HepG2 (cell line): ENCODE measurements at regions not wholly inside any gene's neighbourhood (a gene's known extent, or its start where the extent isn't known, plus 50 kb on each side); places are given as distances from the start of the nearest gene placed in this dataset.

ENCODE experiments used
- ATAC-seq: fragments of 200-7000 bp; cut with Tn5 transposase; 3 replicates; pipeline ENCODE4 v1.9.1; 2020; ENCODE audit warnings: mild to moderate bottlenecking, moderate library complexity
- BruUV-seq: library from RNA; stranded (reverse); fragments of 400-500 nt; replicated peaks from 2 replicates; lab custom pipeline; 2021; lab: Mats Ljungman, UMichigan
- CTCF ChIA-PET: fragments of 300-600 bp; formaldehyde crosslinking; extraction: SDS; loops from one replicate; lab custom pipeline; 2021; ENCODE audit warnings: low total read pairs, inconsistent platforms, low intra/inter-chr PET ratio; lab: Yijun Ruan, JAX
- POLR2A ChIA-PET: fragments of 350-600 bp; sonication (Branson Sonifier 250); formaldehyde crosslinking; loops from one replicate; lab custom pipeline; 2020; ENCODE audit warnings: antibody characterized with exemption, inconsistent platforms; lab: Yijun Ruan, JAX
- DNase-seq: peaks from one replicate; pipeline ENCODE4 v3.0.0-alpha.2; 2015; ENCODE audit warnings: low spot score
- FAIRE-seq: peaks from 3 replicates; lab custom pipeline; 2011; peaks lifted over from hg19 to GRCh38; lab: Jason Lieb, UNC
- H2AFZ ChIP-seq: one replicate; pipeline ENCODE4 v1.6.1; 2011; ENCODE audit warnings: low read length, inconsistent platforms
- H3K27ac ChIP-seq: fragments of 300-600 bp; 3 replicates; pipeline ENCODE4 v1.8.0; 2011; ENCODE audit warnings: mixed run types, mild to moderate bottlenecking, mixed read lengths, low read length, inconsistent platforms; ENCODE audit not compliant: insufficient read depth; ENCODE audit errors: extremely low read length
- H3K27me3 ChIP-seq, 2 experiments: fragments of 200-600 bp in 1 of 2; 2 replicates in 1 of 2; 3 replicates in 1 of 2; pipeline versions ENCODE4 v1.6.0 to v1.8.0; 2011; ENCODE audit warnings: low read length in 2 of 2, mild to moderate bottlenecking in 2 of 2, moderate library complexity in 2 of 2, inconsistent platforms in 1 of 2; ENCODE audit not compliant: insufficient read depth in 2 of 2, control insufficient read depth in 1 of 2
- H3K36me3 ChIP-seq, 2 experiments: fragments of 200-600 bp in 1 of 2; replicated peaks in 1 of 2; 2 replicates in 1 of 2; 3 replicates in 1 of 2; pipeline versions ENCODE4 v1.5.1 to v1.8.0; 2011; ENCODE audit warnings: low read length in 2 of 2, inconsistent platforms in 1 of 2; ENCODE audit not compliant: insufficient read depth in 2 of 2, control insufficient read depth in 1 of 2
- H3K4me1 ChIP-seq: 2 replicates; pipeline ENCODE4 v1.5.1; 2012; ENCODE audit warnings: low read length, inconsistent platforms; ENCODE audit not compliant: insufficient read depth
- H3K4me2 ChIP-seq: 2 replicates; pipeline ENCODE4 v1.6.0; 2011; ENCODE audit warnings: low read depth, low read length, inconsistent platforms
- H3K4me3 ChIP-seq, 3 experiments: fragments of 200-600 bp in 1 of 3; sonication (generic), shearing (Covaris generic) in 1 of 3; replicated peaks in 1 of 3; 2 replicates each; pipeline ENCODE4 v1.5.1; 2011 to 2016; ENCODE audit warnings: low read length in 3 of 3, inconsistent platforms in 2 of 3, low read depth in 2 of 3, mild to moderate bottlenecking in 2 of 3, control low read depth in 1 of 3, mixed read lengths in 1 of 3; ENCODE audit not compliant: insufficient read depth in 1 of 3
- H3K79me2 ChIP-seq: one replicate; pipeline ENCODE4 v1.6.1; 2011; ENCODE audit warnings: low read length, inconsistent platforms; ENCODE audit not compliant: insufficient read depth
- H3K9ac ChIP-seq: 2 replicates; pipeline ENCODE4 v1.6.0; 2011; ENCODE audit warnings: mild to moderate bottlenecking, low read depth, low read length, inconsistent platforms; ENCODE audit not compliant: insufficient read depth
- H3K9me3 ChIP-seq: 2 replicates; pipeline ENCODE4 v1.5.1; 2012; ENCODE audit warnings: mild to moderate bottlenecking, low read length
- H4K20me1 ChIP-seq: 2 replicates; pipeline ENCODE4 v1.6.0; 2011; ENCODE audit warnings: inconsistent platforms, mild to moderate bottlenecking, low read length, moderate library complexity; ENCODE audit not compliant: insufficient read depth
- NCOA5 ChIP-seq: sonication (generic); formaldehyde crosslinking; IDR thresholded peaks from 2 replicates; pipeline ENCODE4 v1.4.0; 2020; ENCODE audit warnings: missing genetic modification reagents
- SNAI1 ChIP-seq: sonication (generic); formaldehyde crosslinking; IDR thresholded peaks from 2 replicates; pipeline ENCODE4 v1.5.0; 2020; ENCODE audit warnings: mild to moderate bottlenecking, missing genetic modification reagents, borderline replicate concordance
- SP5 ChIP-seq: IDR thresholded peaks from 2 replicates; pipeline ENCODE4 v1.6.1; 2016; ENCODE audit warnings: low read depth, borderline replicate concordance
- SRSF9 ChIP-seq: fragments of 200-400 bp; formaldehyde crosslinking; IDR thresholded peaks from 2 replicates; pipeline ENCODE4 v1.6.1; 2018; ENCODE audit warnings: borderline replicate concordance, mild to moderate bottlenecking, low read depth, low read length; ENCODE audit not compliant: insufficient read depth, poor library complexity, severe bottlenecking
- STAG1 ChIP-seq: sonication (generic); formaldehyde crosslinking; IDR thresholded peaks from 2 replicates; pipeline ENCODE4 v1.4.0; 2020; ENCODE audit warnings: missing genetic modification reagents
- XRCC5 ChIP-seq: fragments of 200-400 bp; formaldehyde crosslinking; optimal IDR thresholded peaks from 2 replicates; pipeline ENCODE3; 2017; ENCODE audit warnings: mild to moderate bottlenecking, low read length
- ZFP1 ChIP-seq: IDR thresholded peaks from 2 replicates; pipeline ENCODE4 v1.6.1; 2016
- ZNF121 ChIP-seq: sonication (generic); formaldehyde crosslinking; IDR thresholded peaks from 2 replicates; pipeline ENCODE4 v1.5.0; 2020; ENCODE audit warnings: mild to moderate bottlenecking, missing genetic modification reagents
- ZNF207 ChIP-seq: fragments of 450-650 bp; IDR thresholded peaks from 2 replicates; pipeline ENCODE4 v1.6.1; 2016; ENCODE audit warnings: antibody characterized with exemption, borderline replicate concordance
- ZNF275 ChIP-seq: sonication (generic); formaldehyde crosslinking; IDR thresholded peaks from 2 replicates; pipeline ENCODE4 v1.8.0; 2022; ENCODE audit warnings: missing genetic modification reagents, mild to moderate bottlenecking, inconsistent platforms, borderline replicate concordance
- ZNF460 ChIP-seq: sonication (generic); formaldehyde crosslinking; IDR thresholded peaks from 2 replicates; pipeline ENCODE4 v1.5.1; 2020; ENCODE audit warnings: missing genetic modification reagents, mild to moderate bottlenecking, borderline replicate concordance
- ZNF564 ChIP-seq: sonication (generic); formaldehyde crosslinking; IDR thresholded peaks from 2 replicates; pipeline ENCODE4 v1.8.1; 2023; ENCODE audit warnings: mild to moderate bottlenecking, missing genetic modification reagents
- ZNF574 ChIP-seq: sonication (generic); formaldehyde crosslinking; IDR thresholded peaks from 2 replicates; pipeline ENCODE4 v1.4.0; 2020; ENCODE audit warnings: missing genetic modification reagents
- ZNF674 ChIP-seq: sonication (generic); formaldehyde crosslinking; IDR thresholded peaks from 2 replicates; pipeline ENCODE4 v1.5.0; 2020; ENCODE audit warnings: low read depth, mild to moderate bottlenecking, missing genetic modification reagents
- WGBS: methylation state at CpG from one replicate; pipeline ENCODE4 v1.1.6; 2017; ENCODE audit warnings: low lambda C conversion rate; 5-methylcytosine and 5-hydroxymethylcytosine counted together
- in situ Hi-C: cut with HindIII; loops from 2 replicates; pipeline ENCODE4 v1.10.0; 2017; ENCODE audit warnings: low pct_unique_long_range_greater_than_20kb; ENCODE audit not compliant: extremely low pct_ligation_motif_present
- intact Hi-C: fragments of 100-400 bp; cut with micrococcal nuclease; formaldehyde crosslinking; loops from one replicate; pipeline ENCODE4 v1.10.0; 2022; ENCODE audit not compliant: unreplicated experiment

- TF ChIP-seq ZNF574 (no peak), XRCC5 (peak; percentile 32), SRSF9 (no peak), STAG1 (peak; percentile 67), ZNF564 (CRISPR knock-in tag) (no peak), SP5 (CRISPR knock-in tag) (no peak), ZNF121 (CRISPR knock-in tag) (no peak), ZNF207 (no peak), SNAI1 (no peak)
Measured at GRCh38 chr1:38608202-38608864, 251.2 kb downstream of the RRAGC start (continued).

- ChIA-PET CTCF (interaction anchor here (0.7 to 1.3 kb wide), 2 partner anchors 210 to 227 kb away, joined by 5 to 9 read pairs; no protein-coding TSS in a partner anchor), POLR2A (no interaction called here)
- Histone ChIP-seq H2AFZ (no peak overlapping the region), H3K79me2 (no peaks in the 10 kb centered on the region), H3K27ac (no peak overlapping the region), H3K9ac (no peak overlapping the region), H3K27me3 (no peaks in the 10 kb centered on the region), H3K4me1 (peaks cover 6% of the 10 kb centered on the region; the same call in 1 of the 2 replicates), H3K9me3 (no peaks in the 10 kb centered on the region), H3K4me3 (no peak overlapping the region), H3K36me3 (no peaks in the 10 kb centered on the region), H3K4me2 (no peak overlapping the region)
- FAIRE-seq = no peak
- intact Hi-C loops (no loop called here), in situ Hi-C loops (loop anchor here (5.0 kb wide), 1 partner anchor 210 kb away; no protein-coding TSS in a partner anchor)
- BruUV-seq = no TSS peak
- ATAC-seq = no peak
- DNase-seq = no peak
- WGBS = 8% methylated on average over 2 of the region's 8 CpGs
- TF ChIP-seq ZFP1 (CRISPR knock-in tag) (no peak), ZNF460 (CRISPR knock-in tag) (no peak), ZNF275 (CRISPR knock-in tag) (no peak), ZNF674 (CRISPR knock-in tag) (no peak), NCOA5 (CRISPR knock-in tag) (no peak)
- TF ChIP-seq, all 625 proteins: peak for 0
- no peaks in the 10 kb centered on the region for H4K20me1 ChIP-seq
Measured at GRCh38 chr1:38607526-38607925, 252.0 kb downstream of the RRAGC start.
